ENCODE measurements at regions not wholly inside any gene's neighbourhood (a gene's known extent, or its start where the extent isn't known, plus 50 kb on each side); places are given as distances from the start of the nearest gene placed in this dataset.
"Not testable (repeated sequence)": the region's sequence is repeated elsewhere in the genome, so short reads cannot be mapped to it uniquely, and the experiment has no call there.

GRCh38 chr3:195969838-195970776, 61.8 kb upstream of the TNK2 start:
- H3K9me3 ChIP-seq (ENCODE audit: control insufficient read depth, insufficient read depth, low read length); H3K4me3 ChIP-seq (ENCODE audit: low read depth, low read length); H3K27me3 ChIP-seq (ENCODE audit: control insufficient read depth, insufficient read depth, low read length); H3K4me1 ChIP-seq (ENCODE audit: control insufficient read depth, insufficient read depth, low read length); H3K27ac ChIP-seq (ENCODE audit: low read depth, low read length); H3K9ac ChIP-seq (ENCODE audit: low read depth, low read length): not testable (repeated sequence)
- peaks cover 54% of the 10 kb centered on the region for H3K36me3 ChIP-seq (ENCODE audit: control insufficient read depth, insufficient read depth, low read length)

- not testable (repeated sequence) for H3K27ac ChIP-seq (ENCODE audit: low read depth, low read length); H3K4me3 ChIP-seq (ENCODE audit: low read depth, low read length); H3K9ac ChIP-seq (ENCODE audit: low read depth, low read length); H3K9me3 ChIP-seq (ENCODE audit: control insufficient read depth, insufficient read depth, low read length); H3K4me1 ChIP-seq (ENCODE audit: control insufficient read depth, insufficient read depth, low read length); H3K27me3 ChIP-seq (ENCODE audit: control insufficient read depth, insufficient read depth, low read length)
- H3K36me3 ChIP-seq (ENCODE audit: control insufficient read depth, insufficient read depth, low read length), result peaks cover 55% of the 10 kb centered on the region
These were observed 61.0 kb upstream of the TNK2 start for GRCh38 chr3:195969341-195969740.

GRCh38 chr3:195968104-195968503, 59.8 kb upstream of the TNK2 start:
- H3K27me3 ChIP-seq (ENCODE audit: control insufficient read depth, insufficient read depth, low read length); H3K27ac ChIP-seq (ENCODE audit: low read depth, low read length); H3K4me1 ChIP-seq (ENCODE audit: control insufficient read depth, insufficient read depth, low read length); H3K9ac ChIP-seq (ENCODE audit: low read depth, low read length); H3K4me3 ChIP-seq (ENCODE audit: low read depth, low read length); H3K9me3 ChIP-seq (ENCODE audit: control insufficient read depth, insufficient read depth, low read length): not testable (repeated sequence)
- peaks cover 48% of the 10 kb centered on the region for H3K36me3 ChIP-seq (ENCODE audit: control insufficient read depth, insufficient read depth, low read length)

GRCh38 chr3:195967387-195967720, 59.0 kb upstream of the TNK2 start:
- not testable (repeated sequence) for H3K9me3 ChIP-seq (ENCODE audit: control insufficient read depth, insufficient read depth, low read length); H3K27ac ChIP-seq (ENCODE audit: low read depth, low read length); H3K27me3 ChIP-seq (ENCODE audit: control insufficient read depth, insufficient read depth, low read length); H3K4me1 ChIP-seq (ENCODE audit: control insufficient read depth, insufficient read depth, low read length); H3K9ac ChIP-seq (ENCODE audit: low read depth, low read length); H3K4me3 ChIP-seq (ENCODE audit: low read depth, low read length)
- H3K36me3 ChIP-seq (ENCODE audit: control insufficient read depth, insufficient read depth, low read length), result peaks cover 50% of the 10 kb centered on the region

GRCh38 chr3:195966563-195967386, 58.4 kb upstream of the TNK2 start:
- not testable (repeated sequence) for H3K27ac ChIP-seq (ENCODE audit: low read depth, low read length); H3K4me3 ChIP-seq (ENCODE audit: low read depth, low read length); H3K9me3 ChIP-seq (ENCODE audit: control insufficient read depth, insufficient read depth, low read length); H3K9ac ChIP-seq (ENCODE audit: low read depth, low read length); H3K4me1 ChIP-seq (ENCODE audit: control insufficient read depth, insufficient read depth, low read length); H3K27me3 ChIP-seq (ENCODE audit: control insufficient read depth, insufficient read depth, low read length)
- peaks cover 47% of the 10 kb centered on the region for H3K36me3 ChIP-seq (ENCODE audit: control insufficient read depth, insufficient read depth, low read length)

GRCh38 chr3:195965217-195965616, 56.9 kb upstream of the TNK2 start:
- not testable (repeated sequence) for H3K4me1 ChIP-seq (ENCODE audit: control insufficient read depth, insufficient read depth, low read length); H3K4me3 ChIP-seq (ENCODE audit: low read depth, low read length); H3K27me3 ChIP-seq (ENCODE audit: control insufficient read depth, insufficient read depth, low read length); H3K9me3 ChIP-seq (ENCODE audit: control insufficient read depth, insufficient read depth, low read length); H3K27ac ChIP-seq (ENCODE audit: low read depth, low read length); H3K9ac ChIP-seq (ENCODE audit: low read depth, low read length)
- peaks cover 33% of the 10 kb centered on the region for H3K36me3 ChIP-seq (ENCODE audit: control insufficient read depth, insufficient read depth, low read length)

- not testable (repeated sequence) for H3K9ac ChIP-seq (ENCODE audit: low read depth, low read length); H3K4me3 ChIP-seq (ENCODE audit: low read depth, low read length); H3K27ac ChIP-seq (ENCODE audit: low read depth, low read length); H3K4me1 ChIP-seq (ENCODE audit: control insufficient read depth, insufficient read depth, low read length); H3K27me3 ChIP-seq (ENCODE audit: control insufficient read depth, insufficient read depth, low read length); H3K9me3 ChIP-seq (ENCODE audit: control insufficient read depth, insufficient read depth, low read length)
- H3K36me3 ChIP-seq (ENCODE audit: control insufficient read depth, insufficient read depth, low read length), result peaks cover 28% of the 10 kb centered on the region
These were observed 56.2 kb upstream of the TNK2 start for GRCh38 chr3:195964318-195965107.

- not testable (repeated sequence) for H3K27ac ChIP-seq (ENCODE audit: low read depth, low read length); H3K27me3 ChIP-seq (ENCODE audit: control insufficient read depth, insufficient read depth, low read length); H3K4me3 ChIP-seq (ENCODE audit: low read depth, low read length); H3K9me3 ChIP-seq (ENCODE audit: control insufficient read depth, insufficient read depth, low read length); H3K9ac ChIP-seq (ENCODE audit: low read depth, low read length); H3K4me1 ChIP-seq (ENCODE audit: control insufficient read depth, insufficient read depth, low read length)
- peaks cover 30% of the 10 kb centered on the region for H3K36me3 ChIP-seq (ENCODE audit: control insufficient read depth, insufficient read depth, low read length)
These were observed 53.9 kb upstream of the TNK2 start for GRCh38 chr3:195962222-195962621.

- not testable (repeated sequence) for H3K9ac ChIP-seq (ENCODE audit: low read depth, low read length); H3K9me3 ChIP-seq (ENCODE audit: control insufficient read depth, insufficient read depth, low read length); H3K27me3 ChIP-seq (ENCODE audit: control insufficient read depth, insufficient read depth, low read length); H3K4me1 ChIP-seq (ENCODE audit: control insufficient read depth, insufficient read depth, low read length); H3K4me3 ChIP-seq (ENCODE audit: low read depth, low read length); H3K27ac ChIP-seq (ENCODE audit: low read depth, low read length)
- peaks cover 27% of the 10 kb centered on the region for H3K36me3 ChIP-seq (ENCODE audit: control insufficient read depth, insufficient read depth, low read length)
These were observed 52.8 kb upstream of the TNK2 start for GRCh38 chr3:195960971-195961775.

- not testable (repeated sequence) for H3K4me3 ChIP-seq (ENCODE audit: low read depth, low read length); H3K9ac ChIP-seq (ENCODE audit: low read depth, low read length); H3K4me1 ChIP-seq (ENCODE audit: control insufficient read depth, insufficient read depth, low read length); H3K27ac ChIP-seq (ENCODE audit: low read depth, low read length); H3K27me3 ChIP-seq (ENCODE audit: control insufficient read depth, insufficient read depth, low read length); H3K9me3 ChIP-seq (ENCODE audit: control insufficient read depth, insufficient read depth, low read length)
- peaks cover 21% of the 10 kb centered on the region for H3K36me3 ChIP-seq (ENCODE audit: control insufficient read depth, insufficient read depth, low read length)
These were observed 51.8 kb upstream of the TNK2 start for GRCh38 chr3:195960164-195960563.

Data from HUES48 (cell line).